ENCODE measurements at regions not wholly inside any gene's neighbourhood (a gene's known extent, or its start where the extent isn't known, plus 50 kb on each side); places are given as distances from the start of the nearest gene placed in this dataset.

DNA sequence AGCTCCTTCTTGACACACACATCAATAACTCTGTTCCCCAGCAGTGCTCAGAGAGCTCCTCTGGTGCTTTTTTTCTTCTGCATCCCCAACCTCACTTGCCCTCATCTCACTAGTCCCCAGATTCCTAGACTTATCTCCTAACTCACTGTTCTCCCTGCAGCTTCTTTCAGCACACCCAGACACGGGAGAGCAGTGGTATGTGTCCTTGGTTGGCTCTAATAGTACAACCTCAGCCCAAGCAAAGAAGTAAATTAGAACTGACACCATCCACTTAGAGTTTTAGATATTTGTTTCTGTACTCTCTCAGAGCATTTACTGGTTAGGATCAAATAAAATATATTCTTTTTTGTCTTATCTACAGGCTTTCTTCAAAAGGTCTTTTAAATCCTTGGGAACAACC lies 201.4 kb upstream of the SNX7 start:
- TF ChIP-seq, protein P1, sequence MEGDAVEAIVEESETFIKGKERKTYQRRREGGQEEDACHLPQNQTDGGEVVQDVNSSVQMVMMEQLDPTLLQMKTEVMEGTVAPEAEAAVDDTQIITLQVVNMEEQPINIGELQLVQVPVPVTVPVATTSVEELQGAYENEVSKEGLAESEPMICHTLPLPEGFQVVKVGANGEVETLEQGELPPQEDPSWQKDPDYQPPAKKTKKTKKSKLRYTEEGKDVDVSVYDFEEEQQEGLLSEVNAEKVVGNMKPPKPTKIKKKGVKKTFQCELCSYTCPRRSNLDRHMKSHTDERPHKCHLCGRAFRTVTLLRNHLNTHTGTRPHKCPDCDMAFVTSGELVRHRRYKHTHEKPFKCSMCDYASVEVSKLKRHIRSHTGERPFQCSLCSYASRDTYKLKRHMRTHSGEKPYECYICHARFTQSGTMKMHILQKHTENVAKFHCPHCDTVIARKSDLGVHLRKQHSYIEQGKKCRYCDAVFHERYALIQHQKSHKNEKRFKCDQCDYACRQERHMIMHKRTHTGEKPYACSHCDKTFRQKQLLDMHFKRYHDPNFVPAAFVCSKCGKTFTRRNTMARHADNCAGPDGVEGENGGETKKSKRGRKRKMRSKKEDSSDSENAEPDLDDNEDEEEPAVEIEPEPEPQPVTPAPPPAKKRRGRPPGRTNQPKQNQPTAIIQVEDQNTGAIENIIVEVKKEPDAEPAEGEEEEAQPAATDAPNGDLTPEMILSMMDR (IDR thresholded peaks at IDR 0.05) = no peak
- no peak for TF ChIP-seq POLR2A (IDR thresholded peaks at IDR 0.05)

Measured in body of pancreas (tissue), 4 donors.